Mucosa of rectum (tissue), 2 donors: ENCODE measurements at regions not wholly inside any gene's neighbourhood (a gene's known extent, or its start where the extent isn't known, plus 50 kb on each side); places are given as distances from the start of the nearest gene placed in this dataset.
A peak's percentile ranks its signal among the peaks of the same experiment; 100 is the strongest.
"Not testable (repeated sequence)": the region's sequence is repeated elsewhere in the genome, so short reads cannot be mapped to it uniquely, and the experiment has no call there.

ENCODE experiments used
- H3K27ac ChIP-seq, 2 donors: one replicate each; pipeline ENCODE4 v1.7.0; 2013; ENCODE audit warnings: inconsistent platforms in 2 of 2, low read depth in 2 of 2, low read length in 2 of 2
- H3K27me3 ChIP-seq, 2 donors: one replicate each; pipeline ENCODE4 v1.7.0; 2013; ENCODE audit warnings: low read length in 2 of 2; ENCODE audit not compliant: control insufficient read depth in 2 of 2, insufficient read depth in 2 of 2
- H3K36me3 ChIP-seq, 2 donors: one replicate each; pipeline ENCODE4 v1.7.0; 2013; ENCODE audit warnings: low read length in 2 of 2; ENCODE audit not compliant: control insufficient read depth in 2 of 2, insufficient read depth in 2 of 2
- H3K4me1 ChIP-seq, 2 donors: one replicate each; pipeline ENCODE4 v1.7.0; 2013; ENCODE audit warnings: low read length in 2 of 2, mild to moderate bottlenecking in 1 of 2; ENCODE audit not compliant: control insufficient read depth in 2 of 2, insufficient read depth in 2 of 2
- H3K4me3 ChIP-seq, 2 donors: one replicate each; pipeline ENCODE4 v1.7.0; 2013; ENCODE audit warnings: low read length in 2 of 2
- H3K9ac ChIP-seq, 2 donors: one replicate each; pipeline ENCODE4 v1.7.0; 2013; ENCODE audit warnings: low read length in 2 of 2, low read depth in 1 of 2, mild to moderate bottlenecking in 1 of 2
- H3K9me3 ChIP-seq, 2 donors: one replicate each; pipeline ENCODE4 v1.7.0; 2013; ENCODE audit warnings: low read length in 2 of 2; ENCODE audit not compliant: control insufficient read depth in 2 of 2
- donor health status: healthy.
- donor health status: Normal muscosa, but diverticular disease.

GRCh38 chr12:75854137-75854536, 177.4 kb downstream of the PHLDA1 start:
- not testable (repeated sequence) for H3K4me3 ChIP-seq, H3K4me1 ChIP-seq, H3K9ac ChIP-seq

GRCh38 chr12:75853626-75854025, 177.9 kb downstream of the PHLDA1 start:
- peaks cover 0 to 8% of the 10 kb centered on the region in 2 donors for H3K4me1 ChIP-seq
- no peaks in the 10 kb centered on the region for H3K27me3 ChIP-seq
- H3K36me3 ChIP-seq = no peaks in the 10 kb centered on the region
- no peak overlapping the region for H3K4me3 ChIP-seq
- no peak overlapping the region for H3K27ac ChIP-seq
- H3K9ac ChIP-seq = no peak overlapping the region
- no peaks in the 10 kb centered on the region for H3K9me3 ChIP-seq

More at GRCh38 chr12:75854137-75854536, 177.4 kb downstream of the PHLDA1 start:
- not testable (repeated sequence) for H3K27me3 ChIP-seq, H3K36me3 ChIP-seq, H3K9me3 ChIP-seq, H3K27ac ChIP-seq

GRCh38 chr12:75852956-75853355, 178.6 kb downstream of the PHLDA1 start:
- no peak overlapping the region for H3K27ac ChIP-seq
- no peak overlapping the region for H3K4me3 ChIP-seq
- no peaks in the 10 kb centered on the region for H3K36me3 ChIP-seq
- H3K9me3 ChIP-seq = no peaks in the 10 kb centered on the region
- H3K27me3 ChIP-seq = no peaks in the 10 kb centered on the region
- H3K4me1 ChIP-seq = peaks cover 0 to 10% of the 10 kb centered on the region in 2 donors
- no peak overlapping the region for H3K9ac ChIP-seq

DNA sequence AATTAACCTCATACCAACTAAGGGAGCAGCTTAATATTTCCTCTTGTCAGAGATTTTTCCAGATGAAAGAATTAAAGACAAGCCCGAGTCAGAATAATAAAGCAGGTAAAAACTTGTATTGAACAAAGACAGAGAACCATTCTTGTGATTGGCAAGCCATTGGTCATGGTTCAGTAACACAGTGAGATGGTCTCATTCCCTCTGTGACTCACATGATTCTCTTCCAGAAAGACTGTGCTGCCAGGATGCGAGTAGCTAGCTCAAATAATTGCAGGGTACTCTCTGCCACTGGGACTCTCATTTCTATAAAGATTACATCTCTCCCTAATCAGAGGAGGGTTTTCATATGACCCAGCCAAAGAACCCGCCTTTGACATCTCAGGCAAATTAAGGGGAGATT, 179.4 kb downstream of the PHLDA1 start:
- no peaks in the 10 kb centered on the region for H3K27me3 ChIP-seq
- no peaks in the 10 kb centered on the region for H3K9me3 ChIP-seq
- no peaks in the 10 kb centered on the region for H3K36me3 ChIP-seq
- no peak overlapping the region for H3K9ac ChIP-seq
- H3K4me1 ChIP-seq = peaks cover 0 to 10% of the 10 kb centered on the region in 2 donors
- no peak overlapping the region for H3K27ac ChIP-seq
- H3K4me3 ChIP-seq = no peak overlapping the region

- no peaks in the 10 kb centered on the region for H3K36me3 ChIP-seq
- no peak overlapping the region for H3K27ac ChIP-seq
- no peak overlapping the region for H3K9ac ChIP-seq
- peaks cover 0 to 10% of the 10 kb centered on the region in 2 donors for H3K4me1 ChIP-seq
- no peak overlapping the region for H3K4me3 ChIP-seq
- H3K9me3 ChIP-seq = no peaks in the 10 kb centered on the region
- no peaks in the 10 kb centered on the region for H3K27me3 ChIP-seq
These were observed 180.7 kb downstream of the PHLDA1 start for GRCh38 chr12:75850721-75851462.

DNA sequence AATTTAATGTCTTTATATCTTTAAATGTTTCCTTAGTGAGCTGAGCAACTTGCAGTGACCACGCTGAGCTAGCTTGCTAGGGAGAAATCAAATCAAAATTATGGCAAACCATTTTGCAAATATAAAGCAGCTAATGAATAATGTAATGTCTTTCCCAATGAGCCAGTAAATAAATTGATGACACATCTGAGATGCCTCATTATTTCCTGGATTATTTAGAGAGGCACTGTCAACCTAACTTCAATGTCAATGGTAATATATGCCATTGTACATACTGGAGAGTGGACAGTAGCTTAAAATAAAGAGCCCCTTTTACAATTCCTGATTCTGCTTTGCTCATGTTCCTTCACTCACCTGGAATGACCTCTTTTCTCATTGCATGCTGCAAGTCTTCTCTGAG, 182.6 kb downstream of the PHLDA1 start:
- Histone ChIP-seq H3K27ac (no peak overlapping the region), H3K4me1 (peaks cover 0 to 10% of the 10 kb centered on the region in 2 donors), H3K27me3 (no peaks in the 10 kb centered on the region), H3K9ac (no peak overlapping the region), H3K4me3 (no peak overlapping the region), H3K36me3 (no peaks in the 10 kb centered on the region), H3K9me3 (no peaks in the 10 kb centered on the region)

GRCh38 chr12:75848431-75848925, 183.1 kb downstream of the PHLDA1 start:
- Histone ChIP-seq H3K36me3 (no peaks in the 10 kb centered on the region), H3K4me1 (peaks cover 0 to 10% of the 10 kb centered on the region in 2 donors), H3K9ac (no peak overlapping the region), H3K27me3 (no peaks in the 10 kb centered on the region), H3K27ac (peak overlapping the region in 1 of 2 donors; percentile 35), H3K4me3 (no peak overlapping the region), H3K9me3 (no peaks in the 10 kb centered on the region)

GRCh38 chr12:75846102-75846501, 185.5 kb downstream of the PHLDA1 start:
- Histone ChIP-seq H3K9ac (no peak overlapping the region), H3K4me3 (no peak overlapping the region), H3K36me3 (no peaks in the 10 kb centered on the region), H3K27me3 (no peaks in the 10 kb centered on the region), H3K9me3 (no peaks in the 10 kb centered on the region), H3K27ac (no peak overlapping the region), H3K4me1 (peaks cover 0 to 10% of the 10 kb centered on the region in 2 donors)

DNA sequence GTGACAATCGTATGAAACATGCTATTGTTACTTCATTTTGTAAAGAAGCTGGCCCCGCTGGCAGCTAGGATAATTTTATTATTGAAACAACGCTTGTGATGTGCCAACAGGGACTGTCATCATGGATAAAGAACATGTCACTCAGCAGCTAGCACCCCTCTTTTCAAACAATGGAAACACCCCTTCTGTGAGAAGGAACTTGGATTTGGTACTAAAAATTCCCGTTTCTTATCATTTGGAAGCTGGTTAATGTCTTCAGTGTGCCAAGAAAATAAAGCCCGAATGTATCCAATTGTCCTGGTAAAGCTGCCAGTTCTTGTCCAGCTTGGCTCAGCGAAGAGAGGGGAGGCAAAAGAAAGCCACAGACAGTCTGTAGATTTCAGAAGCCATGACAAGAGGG, 186.6 kb downstream of the PHLDA1 start:
- peaks cover 0 to 5% of the 10 kb centered on the region in 2 donors for H3K4me1 ChIP-seq

DNA sequence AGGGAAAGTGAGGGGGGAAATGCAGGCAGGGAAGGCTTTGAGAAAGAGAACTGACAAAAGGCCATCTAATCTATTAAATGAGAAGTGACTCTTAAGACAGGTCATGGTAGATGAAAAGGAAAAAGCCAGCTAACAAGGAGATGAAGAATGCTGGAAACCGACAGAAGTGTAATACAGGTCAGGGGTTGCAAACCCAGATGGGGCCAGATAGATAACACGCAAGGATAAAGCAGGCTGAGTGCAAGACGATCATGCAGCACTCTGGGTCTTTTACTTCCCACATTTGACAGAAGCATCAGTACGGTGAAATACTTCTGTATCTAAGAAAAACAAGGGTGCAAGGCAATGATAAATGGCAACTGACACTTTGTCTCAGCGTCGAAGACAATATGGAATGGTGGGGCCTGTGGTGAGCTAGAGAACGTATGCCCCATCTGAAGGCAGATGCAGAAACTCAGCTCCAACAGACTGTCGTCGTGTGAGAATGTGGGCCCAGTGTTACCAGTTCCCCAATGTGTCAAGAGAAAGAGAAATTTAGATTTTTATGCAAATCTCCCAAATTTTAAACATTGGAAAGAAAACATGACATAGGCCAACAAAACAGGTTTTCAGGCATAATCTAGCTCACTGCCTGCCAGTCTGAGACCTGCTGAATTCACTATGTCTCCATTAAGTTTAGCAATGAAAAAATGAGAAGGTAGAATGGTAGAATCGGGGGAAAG, 187.4 kb downstream of the PHLDA1 start:
- H3K36me3 ChIP-seq = no peaks in the 10 kb centered on the region
- no peak overlapping the region for H3K27ac ChIP-seq
- no peak overlapping the region for H3K9ac ChIP-seq

More for the DNA sequence above, 186.6 kb downstream of the PHLDA1 start:
- Histone ChIP-seq H3K27ac (no peak overlapping the region), H3K36me3 (no peaks in the 10 kb centered on the region), H3K9me3 (no peaks in the 10 kb centered on the region), H3K27me3 (no peaks in the 10 kb centered on the region), H3K9ac (no peak overlapping the region), H3K4me3 (no peak overlapping the region)

More for the DNA sequence above, 187.4 kb downstream of the PHLDA1 start:
- Histone ChIP-seq H3K9me3 (no peaks in the 10 kb centered on the region), H3K4me1 (peaks cover 0 to 5% of the 10 kb centered on the region in 2 donors), H3K27me3 (no peaks in the 10 kb centered on the region), H3K4me3 (no peak overlapping the region)
